ENCODE measurements at regions not wholly inside any gene's neighbourhood (a gene's known extent, or its start where the extent isn't known, plus 50 kb on each side); places are given as distances from the start of the nearest gene placed in this dataset.

DNA sequence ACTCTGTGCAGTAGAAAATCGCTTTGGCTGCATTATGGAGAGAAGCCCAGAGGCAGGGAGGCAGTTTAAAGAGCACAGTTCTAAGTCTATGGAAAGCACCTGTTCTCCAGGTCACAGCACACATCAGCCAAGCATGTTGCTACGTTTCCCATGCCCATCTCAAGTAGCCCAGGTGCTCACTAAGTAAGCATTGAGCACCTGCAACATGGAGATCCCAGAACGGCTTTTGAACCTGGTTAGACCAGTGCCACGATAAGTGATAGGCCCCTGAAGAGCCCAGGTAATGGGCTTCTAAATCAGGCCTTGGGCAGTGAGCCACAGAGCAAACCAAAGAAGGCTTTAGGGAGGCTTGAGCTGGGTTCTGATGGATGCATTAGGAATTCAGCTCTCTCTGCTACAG is 186.2 kb downstream of the C1orf94 start:
- H3K9me3 Mint-ChIP-seq: no peaks in the 10 kb centered on the region
- DNase-seq (ENCODE audit: low spot score in 2 of 2, unreplicated experiment in 2 of 2): peak in 1 of 2 experiments; percentile 10
- no peak overlapping the region for H3K4me3 Mint-ChIP-seq
- no peaks in the 10 kb centered on the region for H3K36me3 Mint-ChIP-seq
- peaks cover 17% of the 10 kb centered on the region for H3K27me3 Mint-ChIP-seq (ENCODE audit: low read depth)
- H3K27ac Mint-ChIP-seq: no peak overlapping the region
- TF ChIP-seq, protein P1, sequence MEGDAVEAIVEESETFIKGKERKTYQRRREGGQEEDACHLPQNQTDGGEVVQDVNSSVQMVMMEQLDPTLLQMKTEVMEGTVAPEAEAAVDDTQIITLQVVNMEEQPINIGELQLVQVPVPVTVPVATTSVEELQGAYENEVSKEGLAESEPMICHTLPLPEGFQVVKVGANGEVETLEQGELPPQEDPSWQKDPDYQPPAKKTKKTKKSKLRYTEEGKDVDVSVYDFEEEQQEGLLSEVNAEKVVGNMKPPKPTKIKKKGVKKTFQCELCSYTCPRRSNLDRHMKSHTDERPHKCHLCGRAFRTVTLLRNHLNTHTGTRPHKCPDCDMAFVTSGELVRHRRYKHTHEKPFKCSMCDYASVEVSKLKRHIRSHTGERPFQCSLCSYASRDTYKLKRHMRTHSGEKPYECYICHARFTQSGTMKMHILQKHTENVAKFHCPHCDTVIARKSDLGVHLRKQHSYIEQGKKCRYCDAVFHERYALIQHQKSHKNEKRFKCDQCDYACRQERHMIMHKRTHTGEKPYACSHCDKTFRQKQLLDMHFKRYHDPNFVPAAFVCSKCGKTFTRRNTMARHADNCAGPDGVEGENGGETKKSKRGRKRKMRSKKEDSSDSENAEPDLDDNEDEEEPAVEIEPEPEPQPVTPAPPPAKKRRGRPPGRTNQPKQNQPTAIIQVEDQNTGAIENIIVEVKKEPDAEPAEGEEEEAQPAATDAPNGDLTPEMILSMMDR (IDR thresholded peaks at IDR 0.05; ENCODE audit: unreplicated experiment): no peak
- H3K4me1 Mint-ChIP-seq: peaks cover 14% of the 10 kb centered on the region

GRCh38 chr1:34363447-34363846 is 186.7 kb downstream of the C1orf94 start:
- Mint-ChIP-seq H3K4me3 (no peak overlapping the region), H3K36me3 (no peaks in the 10 kb centered on the region), H3K4me1 (peaks cover 11% of the 10 kb centered on the region), H3K27ac (no peak overlapping the region), H3K9me3 (no peaks in the 10 kb centered on the region), H3K27me3 (ENCODE audit: low read depth) (peaks cover 18% of the 10 kb centered on the region)
- TF ChIP-seq, protein P1 (IDR thresholded peaks at IDR 0.05; ENCODE audit: unreplicated experiment): no peak
- peak in 1 of 2 experiments; percentile 16 for DNase-seq (ENCODE audit: low spot score in 2 of 2, unreplicated experiment in 2 of 2)

DNA sequence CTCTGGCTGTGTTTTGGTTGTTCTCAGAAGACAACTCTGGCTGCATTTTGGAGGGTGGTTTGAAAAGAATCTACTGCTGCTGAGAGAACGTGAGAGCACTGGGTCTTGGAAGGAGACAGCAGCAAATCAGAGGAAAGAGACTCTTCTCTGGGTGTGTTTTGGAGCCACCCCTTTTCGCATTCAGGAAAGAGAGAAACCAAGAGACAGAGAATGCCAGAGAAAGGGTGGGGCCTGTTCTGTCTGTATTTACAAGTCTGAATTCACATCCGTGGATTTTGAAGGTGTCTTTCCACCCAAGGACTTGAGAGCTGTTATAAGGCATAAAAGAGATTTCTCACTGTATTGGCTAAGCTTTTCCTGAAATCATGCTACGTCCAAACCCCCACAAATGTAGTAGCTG is 187.2 kb downstream of the C1orf94 start:
- TF ChIP-seq, protein P1 (IDR thresholded peaks at IDR 0.05; ENCODE audit: unreplicated experiment): no peak
- H3K4me3 Mint-ChIP-seq: no peak overlapping the region
- peaks cover 23% of the 10 kb centered on the region for H3K27me3 Mint-ChIP-seq (ENCODE audit: low read depth)
- H3K27ac Mint-ChIP-seq: no peak overlapping the region
- no peaks in the 10 kb centered on the region for H3K36me3 Mint-ChIP-seq
- no peak for DNase-seq (ENCODE audit: low spot score in 2 of 2, unreplicated experiment in 2 of 2)
- H3K9me3 Mint-ChIP-seq: no peaks in the 10 kb centered on the region
- H3K4me1 Mint-ChIP-seq: peaks cover 11% of the 10 kb centered on the region

GRCh38 chr1:34364376-34364775 is 187.7 kb downstream of the C1orf94 start:
- H3K4me3 Mint-ChIP-seq: no peak overlapping the region
- TF ChIP-seq, protein P1 (IDR thresholded peaks at IDR 0.05; ENCODE audit: unreplicated experiment): no peak
- peaks cover 11% of the 10 kb centered on the region for H3K4me1 Mint-ChIP-seq
- no peak for DNase-seq (ENCODE audit: low spot score in 2 of 2, unreplicated experiment in 2 of 2)
- no peaks in the 10 kb centered on the region for H3K36me3 Mint-ChIP-seq
- H3K9me3 Mint-ChIP-seq: no peaks in the 10 kb centered on the region
- H3K27ac Mint-ChIP-seq: no peak overlapping the region
- peaks cover 25% of the 10 kb centered on the region for H3K27me3 Mint-ChIP-seq (ENCODE audit: low read depth)

- no peaks in the 10 kb centered on the region for H3K9me3 Mint-ChIP-seq
- H3K4me3 Mint-ChIP-seq: no peak overlapping the region
- peaks cover 11% of the 10 kb centered on the region for H3K4me1 Mint-ChIP-seq
- no peak overlapping the region for H3K27ac Mint-ChIP-seq
- peaks cover 31% of the 10 kb centered on the region for H3K27me3 Mint-ChIP-seq (ENCODE audit: low read depth)
- peak in 1 of 2 experiments; percentile 6 for DNase-seq (ENCODE audit: low spot score in 2 of 2, unreplicated experiment in 2 of 2)
- no peaks in the 10 kb centered on the region for H3K36me3 Mint-ChIP-seq
- TF ChIP-seq, protein P1 (IDR thresholded peaks at IDR 0.05; ENCODE audit: unreplicated experiment): no peak
These were observed 188.6 kb downstream of the C1orf94 start for GRCh38 chr1:34365295-34365694.

Data from mesothelial cell of epicardium (in vitro differentiated cells).